Right lobe of liver (tissue), 4 donors: ENCODE measurements at regions not wholly inside any gene's neighbourhood (a gene's known extent, or its start where the extent isn't known, plus 50 kb on each side); places are given as distances from the start of the nearest gene placed in this dataset.

Experiments used
- POLR2A ChIP-seq: fragments of 450-650 bp; IDR thresholded peaks from one replicate; pipeline ENCODE4 v1.6.1; 2017; ENCODE audit warnings: antibody characterized with exemption, mild to moderate bottlenecking
- TF ChIP-seq, protein P1 (sequence below), 4 donors: fragments of 200-600 bp in 3 of 4; fragments of 450-650 bp in 1 of 4; IDR thresholded peaks; one replicate each; pipeline versions ENCODE4 v1.5.1 to v1.8.0; 2016 to 2022; ENCODE audit warnings: antibody characterized with exemption in 4 of 4, mild to moderate bottlenecking in 2 of 4
- donor health status: DM: no; HTN: no; CAD: no.
- donor health status: DM: no; HTN: no; CAD: no.
- donor health status: DM: no; HTN: yes; CAD: no.

DNA sequence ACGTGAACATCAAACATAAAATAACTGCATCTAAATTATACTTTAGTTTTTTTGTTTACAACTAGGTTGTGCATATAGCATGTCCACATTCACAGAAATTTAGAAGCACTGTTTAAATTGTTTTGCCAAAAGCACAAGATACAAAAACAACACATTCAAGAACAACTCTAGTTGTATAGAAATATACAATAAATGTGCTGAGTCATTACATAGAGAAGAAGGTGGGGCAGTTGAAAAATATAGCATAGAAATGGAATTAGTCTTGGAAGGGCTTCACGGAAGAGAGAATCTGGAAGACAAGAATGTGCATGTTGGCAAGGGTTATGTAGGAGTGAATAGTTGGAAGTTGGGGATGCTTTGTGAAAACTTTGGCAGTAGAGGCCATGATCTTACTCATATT is 239.0 kb upstream of the GLRA2 start:
- TF ChIP-seq, protein P1, sequence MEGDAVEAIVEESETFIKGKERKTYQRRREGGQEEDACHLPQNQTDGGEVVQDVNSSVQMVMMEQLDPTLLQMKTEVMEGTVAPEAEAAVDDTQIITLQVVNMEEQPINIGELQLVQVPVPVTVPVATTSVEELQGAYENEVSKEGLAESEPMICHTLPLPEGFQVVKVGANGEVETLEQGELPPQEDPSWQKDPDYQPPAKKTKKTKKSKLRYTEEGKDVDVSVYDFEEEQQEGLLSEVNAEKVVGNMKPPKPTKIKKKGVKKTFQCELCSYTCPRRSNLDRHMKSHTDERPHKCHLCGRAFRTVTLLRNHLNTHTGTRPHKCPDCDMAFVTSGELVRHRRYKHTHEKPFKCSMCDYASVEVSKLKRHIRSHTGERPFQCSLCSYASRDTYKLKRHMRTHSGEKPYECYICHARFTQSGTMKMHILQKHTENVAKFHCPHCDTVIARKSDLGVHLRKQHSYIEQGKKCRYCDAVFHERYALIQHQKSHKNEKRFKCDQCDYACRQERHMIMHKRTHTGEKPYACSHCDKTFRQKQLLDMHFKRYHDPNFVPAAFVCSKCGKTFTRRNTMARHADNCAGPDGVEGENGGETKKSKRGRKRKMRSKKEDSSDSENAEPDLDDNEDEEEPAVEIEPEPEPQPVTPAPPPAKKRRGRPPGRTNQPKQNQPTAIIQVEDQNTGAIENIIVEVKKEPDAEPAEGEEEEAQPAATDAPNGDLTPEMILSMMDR (IDR thresholded peaks at IDR 0.05) = no peak
- no peak for TF ChIP-seq POLR2A
